GM23338 (cell line): ENCODE measurements at regions not wholly inside any gene's neighbourhood (a gene's known extent, or its start where the extent isn't known, plus 50 kb on each side); places are given as distances from the start of the nearest gene placed in this dataset.

ENCODE experiments used
- ATAC-seq: fragments of 200-7000 bp; cut with Tn5 transposase; 3 replicates; pipeline ENCODE4 v1.9.1; 2020
- DNase-seq: peaks from one replicate; pipeline ENCODE4 v3.0.0-alpha.2; 2015; ENCODE audit warnings: low spot score
- H2AFZ ChIP-seq: fragments of 200-600 bp; sonication (generic); 2 replicates; pipeline ENCODE4 v1.8.0; 2016; ENCODE audit warnings: antibody characterized with exemption, mild to moderate bottlenecking, moderate library complexity
- H3F3A ChIP-seq: fragments of 200-600 bp; sonication (generic); replicated peaks from 2 replicates; pipeline ENCODE4 v1.8.0; 2017; ENCODE audit warnings: antibody characterized with exemption, mixed run types, low read depth
- H3K27ac ChIP-seq: fragments of 200-600 bp; sonication (generic); 2 replicates; pipeline ENCODE4 v1.6.1; 2016; ENCODE audit warnings: low read depth
- H3K27me3 ChIP-seq: fragments of 200-600 bp; sonication (generic); 2 replicates; pipeline ENCODE4 v1.8.0; 2016; ENCODE audit warnings: mild to moderate bottlenecking, mixed run types, moderate library complexity; ENCODE audit not compliant: insufficient read depth
- H3K36me3 ChIP-seq: fragments of 200-600 bp; sonication (generic); 2 replicates; pipeline ENCODE4 v1.8.0; 2016; ENCODE audit warnings: mild to moderate bottlenecking; ENCODE audit not compliant: insufficient read depth
- H3K4me1 ChIP-seq: fragments of 200-600 bp; sonication (generic); 2 replicates; pipeline ENCODE4 v1.8.0; 2016; ENCODE audit warnings: mild to moderate bottlenecking, moderate library complexity; ENCODE audit not compliant: insufficient read depth
- H3K4me2 ChIP-seq: fragments of 200-600 bp; sonication (generic); 2 replicates; pipeline ENCODE4 v1.7.1; 2017; ENCODE audit warnings: mixed run types
- H3K4me3 ChIP-seq: fragments of 200-600 bp; sonication (generic); 2 replicates; pipeline ENCODE4 v1.6.1; 2016; ENCODE audit warnings: mixed run types
- H3K79me2 ChIP-seq: fragments of 200-600 bp; sonication (generic); replicated peaks from 2 replicates; pipeline ENCODE4 v1.8.0; 2017; ENCODE audit warnings: mild to moderate bottlenecking; ENCODE audit not compliant: insufficient read depth
- H3K9me2 ChIP-seq: fragments of 200-600 bp; sonication (generic); 2 replicates; pipeline ENCODE4 v1.8.0; 2017; ENCODE audit not compliant: insufficient read depth
- H4K20me1 ChIP-seq: fragments of 200-600 bp; sonication (generic); replicated peaks from 2 replicates; pipeline ENCODE4 v1.8.0; 2017; ENCODE audit warnings: mild to moderate bottlenecking; ENCODE audit not compliant: insufficient read depth
- H3K27ac Mint-ChIP-seq: 2 replicates; pipeline ENCODE4 v1.8.0; 2020; ENCODE audit warnings: inconsistent platforms, mild to moderate bottlenecking, moderate library complexity, mixed read lengths
- H3K27me3 Mint-ChIP-seq: 3 replicates; pipeline ENCODE4 v1.8.0; 2022; ENCODE audit warnings: low read depth, mild to moderate bottlenecking, moderate library complexity, mixed read lengths, inconsistent platforms; ENCODE audit not compliant: insufficient read depth, poor library complexity
- H3K36me3 Mint-ChIP-seq: 3 replicates; pipeline ENCODE4 v1.8.0; 2021; ENCODE audit warnings: low read depth, mild to moderate bottlenecking, inconsistent platforms, moderate library complexity, mixed read lengths
- H3K4me1 Mint-ChIP-seq: 3 replicates; pipeline ENCODE4 v1.8.0; 2020; ENCODE audit warnings: mild to moderate bottlenecking, inconsistent platforms, mixed read lengths
- H3K4me3 Mint-ChIP-seq: 3 replicates; pipeline ENCODE4 v1.8.0; 2021; ENCODE audit warnings: moderate library complexity, mild to moderate bottlenecking, inconsistent platforms, mixed read lengths
- H3K9me3 Mint-ChIP-seq: 3 replicates; pipeline ENCODE4 v1.8.0; 2020; ENCODE audit warnings: moderate library complexity, mild to moderate bottlenecking, inconsistent platforms, mixed read lengths
- CREB1 ChIP-seq: fragments of 250-450 bp; sonication (Bioruptor Pico); IDR thresholded peaks from 2 replicates; pipeline ENCODE4 v1.5.0; 2020; ENCODE audit warnings: low read depth, mild to moderate bottlenecking, moderate library complexity
- ETS1 ChIP-seq: IDR thresholded peaks from 2 replicates; pipeline ENCODE4 v1.6.1; 2016; ENCODE audit warnings: antibody characterized with exemption
- EZH2phosphoT487 ChIP-seq: fragments of 200-600 bp; sonication (generic); IDR thresholded peaks from one replicate; pipeline ENCODE4 v1.8.1; 2018; ENCODE audit warnings: antibody characterized with exemption; ENCODE audit not compliant: unreplicated experiment
- JUNB ChIP-seq: IDR thresholded peaks from one replicate; pipeline ENCODE4 v1.6.1; 2016; ENCODE audit warnings: antibody characterized with exemption; ENCODE audit not compliant: unreplicated experiment
- NANOG ChIP-seq: IDR thresholded peaks from 2 replicates; pipeline ENCODE4 v1.6.1; 2016; ENCODE audit warnings: antibody characterized with exemption, borderline replicate concordance
- POLR2AphosphoS5 ChIP-seq: IDR thresholded peaks from 2 replicates; pipeline ENCODE4 v1.6.1; 2016; ENCODE audit warnings: antibody characterized with exemption, low read depth
- REST ChIP-seq: IDR thresholded peaks from one replicate; pipeline ENCODE4 v1.6.1; 2018; ENCODE audit warnings: antibody characterized with exemption; ENCODE audit not compliant: unreplicated experiment
- STAT1 ChIP-seq: IDR thresholded peaks from one replicate; pipeline ENCODE4 v1.6.1; 2016; ENCODE audit warnings: antibody characterized with exemption; ENCODE audit not compliant: unreplicated experiment
- ZNF114 ChIP-seq: fragments of 250-450 bp; sonication (Bioruptor Pico); IDR thresholded peaks from 2 replicates; pipeline ENCODE4 v1.5.0; 2020; ENCODE audit warnings: mild to moderate bottlenecking, moderate library complexity
- ZNF331 ChIP-seq: fragments of 250-450 bp; sonication (Bioruptor Pico); IDR thresholded peaks from 2 replicates; pipeline ENCODE4 v1.5.0; 2020; ENCODE audit warnings: low read depth, mild to moderate bottlenecking, moderate library complexity

- TF ChIP-seq REST (no peak), ZNF114 (no peak), EZH2phosphoT487 (no peak), CREB1 (CRISPR knock-in tag) (no peak), POLR2AphosphoS5 (no peak), JUNB (no peak)
Measured at GRCh38 chr13:73704587-73704986, 429.6 kb downstream of the KLF12 start (continued).

GRCh38 chr13:73703606-73704005 is 430.6 kb downstream of the KLF12 start:
- no peak for DNase-seq
- TF ChIP-seq ETS1 = no peak
- Histone ChIP-seq H3K4me3 (no peak overlapping the region), H3F3A (no peaks in the 10 kb centered on the region), H4K20me1 (no peaks in the 10 kb centered on the region), H3K36me3 (no peaks in the 10 kb centered on the region), H3K27ac (no peak overlapping the region), H3K79me2 (no peaks in the 10 kb centered on the region), H3K4me2 (no peak overlapping the region), H3K9me2 (no peaks in the 10 kb centered on the region), H3K27me3 (no peaks in the 10 kb centered on the region), H3K4me1 (peaks cover 30% of the 10 kb centered on the region), H2AFZ (no peak overlapping the region)
- no peak overlapping the region for H3K27ac Mint-ChIP-seq
- H3K27me3 Mint-ChIP-seq = peaks cover 2% of the 10 kb centered on the region
- no peak overlapping the region for H3K4me3 Mint-ChIP-seq
- H3K9me3 Mint-ChIP-seq = no peaks in the 10 kb centered on the region
- H3K4me1 Mint-ChIP-seq = peaks cover 36% of the 10 kb centered on the region
- peaks cover 4% of the 10 kb centered on the region; the same call in 1 of the 3 replicates for H3K36me3 Mint-ChIP-seq
- no peak for ATAC-seq

- H3K4me1 ChIP-seq = peaks cover 38% of the 10 kb centered on the region
- no peaks in the 10 kb centered on the region for H3F3A ChIP-seq
- peaks cover 2% of the 10 kb centered on the region for H3K27me3 Mint-ChIP-seq
- no peak overlapping the region for H3K4me3 Mint-ChIP-seq
- no peaks in the 10 kb centered on the region for H3K27me3 ChIP-seq
- no peak overlapping the region for H2AFZ ChIP-seq
- 0 out of 2 replicates have a peak overlapping the region, but pooled peaks have one; percentile 8 for H3K4me3 ChIP-seq
- peak overlapping the region; percentile 90 for H3K27ac Mint-ChIP-seq
- H3K36me3 ChIP-seq = no peaks in the 10 kb centered on the region
- peaks cover 4% of the 10 kb centered on the region; the same call in 1 of the 3 replicates for H3K36me3 Mint-ChIP-seq
- no peaks in the 10 kb centered on the region for H3K9me3 Mint-ChIP-seq
- peaks cover 46% of the 10 kb centered on the region for H3K4me1 Mint-ChIP-seq
- H3K4me2 ChIP-seq = peak overlapping the region; percentile 1; the same call in 1 of the 2 replicates
- H3K27ac ChIP-seq = peak overlapping the region; percentile 62
- peak; percentile 21 for DNase-seq
- no peaks in the 10 kb centered on the region for H3K9me2 ChIP-seq
- H4K20me1 ChIP-seq = no peaks in the 10 kb centered on the region
- ATAC-seq = peak; percentile 36; the same call in 1 of the 3 replicates
- H3K79me2 ChIP-seq = no peaks in the 10 kb centered on the region
- TF ChIP-seq REST = no peak
- no peak for TF ChIP-seq EZH2phosphoT487
- no peak for TF ChIP-seq ZNF331
- TF ChIP-seq NANOG = no peak
- TF ChIP-seq STAT1 = no peak
- TF ChIP-seq ETS1 = no peak
- TF ChIP-seq CREB1 (CRISPR knock-in tag) = no peak
Measured at GRCh38 chr13:73702419-73703071, 431.7 kb downstream of the KLF12 start.
